Limb (tissue), 2 donors: ENCODE measurements at regions not wholly inside any gene's neighbourhood (a gene's known extent, or its start where the extent isn't known, plus 50 kb on each side); places are given as distances from the start of the nearest gene placed in this dataset.
"Not testable (repeated sequence)": the region's sequence is repeated elsewhere in the genome, so short reads cannot be mapped to it uniquely, and the experiment has no call there.

Experiments used
- DNase-seq, 2 donors: peaks; one replicate each; pipeline ENCODE4 v3.0.0-alpha.2; 2016; ENCODE audit errors: extremely low spot score in 2 of 2

DNA sequence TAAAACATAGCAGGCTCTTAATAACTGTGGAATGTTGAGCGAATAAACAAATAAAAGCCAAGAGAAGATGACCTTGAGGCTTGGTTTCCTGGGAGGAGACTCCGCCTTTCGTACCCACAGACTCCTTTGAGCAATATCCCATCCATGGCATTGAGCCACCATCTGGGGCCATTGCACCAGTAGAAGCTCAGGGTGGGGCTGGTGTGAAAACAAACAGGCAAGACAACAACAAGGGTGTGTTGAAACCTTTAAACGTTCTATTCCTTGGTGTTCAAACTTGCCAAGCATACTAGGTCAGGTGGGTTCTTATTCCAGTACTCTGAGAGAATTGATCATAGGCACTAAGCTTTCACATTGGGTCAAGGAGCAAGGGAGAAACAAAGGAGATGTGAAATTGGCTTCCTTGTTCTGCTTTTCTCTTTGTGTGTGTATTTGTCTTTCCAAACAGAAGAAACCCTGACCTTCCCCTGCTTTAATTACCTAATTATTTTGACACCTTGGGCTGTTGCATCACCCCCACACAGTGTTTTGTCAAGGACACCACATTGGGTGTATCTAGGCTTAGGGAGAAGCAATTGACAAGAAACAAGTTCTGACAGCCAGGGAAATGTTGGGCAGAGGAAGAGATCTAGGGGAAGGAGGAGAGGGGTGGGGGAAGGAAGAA lies 105.1 kb upstream of the BCL6 start:
- no peak for DNase-seq

- DNase-seq, result no peak
These were observed 107.8 kb upstream of the BCL6 start for GRCh38 chr3:187852842-187853730.

DNA sequence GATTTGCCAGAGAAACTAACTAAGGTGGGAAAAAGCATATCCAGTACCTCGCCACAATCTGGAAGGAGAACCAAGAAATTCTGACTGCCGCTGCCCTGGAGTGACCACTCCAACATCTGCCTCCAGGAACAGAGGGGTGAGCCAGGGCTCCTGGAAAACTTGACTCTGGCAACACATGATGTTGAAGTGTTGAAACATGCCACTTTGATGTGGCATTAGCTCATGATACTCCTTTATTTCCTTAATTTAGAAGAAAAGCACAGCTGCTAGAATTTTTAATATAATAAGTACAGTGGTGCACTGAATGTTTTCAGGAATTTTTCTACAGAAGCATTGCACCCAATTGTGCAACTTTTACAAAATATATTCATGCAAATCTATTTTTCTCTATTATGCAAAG lies 109.9 kb upstream of the BCL6 start:
- no peak for DNase-seq

- DNase-seq, result no peak
These were observed 111.3 kb upstream of the BCL6 start for GRCh38 chr3:187856555-187856954.

DNA sequence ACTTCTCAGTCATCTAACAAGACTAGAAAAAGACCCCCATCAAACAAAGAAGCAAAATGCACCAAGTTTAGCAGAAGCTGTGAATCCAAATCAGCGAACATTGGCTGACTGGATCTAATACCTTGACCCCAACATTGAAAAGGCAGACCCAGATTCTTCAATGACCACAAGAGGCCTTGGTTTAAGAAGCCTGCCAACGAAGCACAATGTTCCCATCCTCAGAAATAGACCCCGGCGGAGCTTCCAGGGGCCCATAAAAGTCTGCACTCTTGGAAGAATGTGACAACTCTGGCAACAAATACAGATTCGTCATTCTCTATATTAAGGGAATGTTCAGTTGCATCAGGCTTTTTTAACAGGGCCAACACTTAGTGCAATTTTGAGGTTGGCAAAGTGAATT lies 112.8 kb upstream of the BCL6 start:
- no peak for DNase-seq

GRCh38 chr3:187858711-187859110 lies 113.4 kb upstream of the BCL6 start:
- no peak for DNase-seq

- not testable (repeated sequence) for DNase-seq
These were observed 117.5 kb upstream of the BCL6 start for GRCh38 chr3:187862701-187863277.

- no peak for DNase-seq
These were observed 125.3 kb upstream of the BCL6 start for GRCh38 chr3:187870360-187871203.

DNA sequence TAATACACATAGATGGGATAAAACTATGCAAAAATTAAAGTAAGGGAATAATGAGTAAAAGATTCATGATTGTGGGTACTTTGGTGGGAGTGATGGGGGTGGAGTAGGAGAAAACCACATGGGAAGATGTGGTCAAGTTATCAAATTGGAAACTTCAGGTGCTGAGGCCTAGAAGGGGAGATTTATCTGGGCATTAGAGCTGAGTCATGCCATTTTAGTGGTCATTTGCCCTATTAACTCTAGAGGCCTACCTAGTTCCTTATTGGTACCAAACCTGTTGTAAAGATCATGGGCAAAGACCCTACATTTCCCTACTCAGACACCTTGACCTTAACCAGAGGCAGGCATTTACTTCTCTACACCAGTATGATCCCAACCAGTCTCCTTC lies 125.9 kb upstream of the BCL6 start:
- DNase-seq, result no peak

GRCh38 chr3:187871848-187872247 lies 126.6 kb upstream of the BCL6 start:
- DNase-seq, result no peak

DNA sequence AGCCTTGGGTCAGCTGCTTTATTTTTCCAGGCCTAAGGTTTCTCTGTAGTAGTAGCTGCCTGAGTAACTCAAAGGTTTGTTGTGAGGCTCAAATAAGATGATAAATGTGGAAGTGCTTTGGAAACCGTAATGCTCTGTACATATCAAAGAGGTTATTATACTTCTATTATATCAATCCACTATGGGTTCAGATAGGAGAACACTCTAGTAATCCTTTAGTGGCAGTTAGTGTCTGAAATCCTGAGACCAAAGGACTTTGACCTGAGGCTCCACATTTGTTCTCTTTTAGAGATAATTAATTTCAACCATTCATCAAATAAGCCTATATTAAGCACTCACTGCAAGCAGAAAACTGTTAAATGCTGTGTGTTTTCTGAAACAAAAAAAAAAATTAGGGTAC lies 128.6 kb upstream of the BCL6 start:
- no peak for DNase-seq

DNA sequence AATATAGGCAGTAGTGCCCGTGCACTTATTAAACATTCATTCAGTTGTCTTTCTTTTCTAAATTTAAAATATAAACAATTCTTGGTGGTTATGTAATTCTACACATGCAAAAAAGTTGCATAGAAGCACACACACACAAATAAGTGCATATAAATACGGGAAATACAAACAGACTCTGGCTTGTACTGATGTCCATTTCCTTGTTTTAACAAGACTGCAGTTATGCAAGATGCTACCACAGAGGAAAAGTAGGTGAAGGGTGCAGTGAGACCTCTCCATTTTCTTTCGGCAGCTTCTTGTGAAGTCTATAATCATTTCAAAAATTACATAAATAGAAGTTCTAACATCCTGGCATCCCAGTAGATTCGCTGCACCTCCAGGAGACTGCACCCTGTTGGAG lies 130.6 kb upstream of the BCL6 start:
- DNase-seq, result no peak

DNA sequence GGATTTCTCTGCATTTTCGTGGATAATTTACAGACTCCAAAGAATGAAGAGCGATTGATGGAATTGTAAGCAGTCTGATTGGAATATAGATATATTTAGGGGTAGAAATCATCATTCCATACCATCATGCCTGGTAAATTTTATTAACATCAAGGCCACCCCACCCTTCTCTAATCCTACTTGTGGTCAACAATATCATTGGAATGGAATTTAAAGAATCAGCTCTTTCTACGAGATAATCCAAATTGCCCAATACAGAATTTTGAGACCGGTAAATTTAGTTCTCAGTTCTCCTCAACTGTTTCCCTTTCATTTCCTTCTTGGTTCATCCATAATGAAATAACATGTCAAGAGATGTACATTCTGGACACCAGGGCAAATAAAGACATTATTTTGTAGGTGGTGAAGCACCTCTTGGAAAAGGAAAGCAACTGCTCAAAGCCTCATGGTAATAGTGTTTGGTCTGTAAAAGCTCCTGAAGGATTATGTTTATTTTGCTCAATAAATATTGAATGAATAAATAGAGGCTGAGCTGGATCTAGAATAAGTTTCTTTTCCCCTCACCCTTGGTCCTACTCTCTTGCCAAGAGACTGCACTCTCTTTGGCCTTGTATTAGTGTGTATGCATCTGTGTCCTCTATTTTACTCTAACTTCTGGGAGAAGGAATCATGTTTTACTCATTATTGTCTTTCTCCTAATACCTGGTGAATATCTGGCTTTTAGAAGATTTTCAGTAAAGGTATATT lies 133.7 kb upstream of the BCL6 start:
- no peak for DNase-seq

- DNase-seq, result no peak
These were observed 135.2 kb upstream of the BCL6 start for GRCh38 chr3:187880441-187880840.

DNA sequence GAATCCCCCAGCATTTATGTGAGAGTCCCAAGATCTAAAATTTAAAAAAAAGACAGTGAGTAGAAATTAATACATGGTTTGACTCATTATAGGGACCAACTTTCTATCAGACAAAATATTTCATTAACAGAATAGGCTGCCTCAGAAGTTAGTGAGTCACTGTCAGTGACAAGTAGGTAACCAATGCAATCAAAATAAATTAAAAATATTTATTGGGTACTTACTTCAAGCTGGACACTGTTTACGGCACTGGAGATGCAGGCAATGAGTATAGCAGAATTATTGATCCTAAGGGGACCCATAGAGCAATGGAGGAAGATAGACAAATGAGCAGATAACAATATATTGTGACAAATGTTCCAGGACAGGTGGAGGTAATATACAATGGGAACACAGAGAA lies 135.6 kb upstream of the BCL6 start:
- DNase-seq, result no peak

DNA sequence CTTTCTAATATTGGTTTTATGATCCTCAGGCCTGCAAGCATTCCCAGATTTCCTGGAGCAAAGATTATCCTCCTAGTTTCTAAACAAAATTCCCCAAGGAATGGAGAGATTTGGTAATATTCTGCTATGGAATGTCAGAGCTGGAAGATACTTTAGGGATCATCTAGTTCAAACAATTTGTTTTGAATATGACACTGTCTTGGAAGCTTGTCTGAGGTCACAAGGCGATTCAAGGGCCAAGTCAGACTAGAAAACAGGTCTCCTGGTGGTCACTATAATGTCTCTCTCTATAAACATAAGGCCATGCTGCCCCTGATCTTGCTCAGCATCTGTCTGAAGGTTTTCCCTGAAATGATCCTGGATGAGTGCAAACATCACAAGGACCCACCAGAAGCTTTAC lies 143.4 kb upstream of the BCL6 start:
- no peak for DNase-seq

- DNase-seq, result no peak
These were observed 143.8 kb upstream of the BCL6 start for GRCh38 chr3:187889106-187889505.

- DNase-seq, result no peak
These were observed 144.5 kb upstream of the BCL6 start for GRCh38 chr3:187889601-187890404.

DNA sequence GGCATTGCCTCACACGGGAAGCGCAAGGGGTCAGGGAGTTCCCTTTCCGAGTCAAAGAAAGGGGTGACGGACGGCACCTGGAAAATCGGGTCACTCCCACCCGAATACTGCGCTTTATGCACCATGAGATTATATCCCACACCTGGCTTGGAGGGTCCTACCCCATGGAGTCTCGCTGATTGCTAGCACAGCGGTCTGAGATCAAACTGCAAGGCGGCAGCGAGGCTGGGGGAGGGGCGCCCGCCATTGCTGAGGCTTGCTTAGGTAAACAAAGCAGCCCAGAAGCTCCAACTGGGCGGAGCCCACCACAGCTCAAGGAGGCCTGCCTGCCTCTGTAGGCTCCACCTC lies 145.1 kb upstream of the BCL6 start:
- DNase-seq, result not testable (repeated sequence)

DNA sequence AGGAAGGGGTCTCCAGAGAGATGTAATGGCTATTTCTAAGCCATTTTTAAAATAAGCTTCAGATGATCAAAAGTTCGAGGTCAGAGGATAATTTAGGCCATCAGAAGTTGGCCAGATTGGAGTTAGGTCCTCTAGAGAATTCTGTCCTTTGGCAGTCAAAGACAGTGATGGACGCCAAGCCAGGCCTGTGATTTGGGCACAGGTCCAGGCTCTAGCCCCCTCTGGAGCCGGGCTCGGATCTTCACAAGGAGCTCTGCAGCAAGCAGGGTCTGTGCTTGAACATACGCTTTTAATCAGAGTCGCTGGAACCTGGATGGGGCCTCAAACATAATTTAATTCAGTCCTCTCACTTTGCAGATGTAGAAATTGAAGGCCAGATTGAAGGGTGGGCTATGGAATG lies 151.4 kb upstream of the BCL6 start:
- peak; percentile 36 to 50 for DNase-seq
